ENCODE measurements at regions not wholly inside any gene's neighbourhood (a gene's known extent, or its start where the extent isn't known, plus 50 kb on each side); places are given as distances from the start of the nearest gene placed in this dataset.

GRCh38 chr11:116100016-116100415 is 595.8 kb upstream of the CADM1 start:
- no peak overlapping the region for H3K4me3 ChIP-seq (replicated peaks; ENCODE audit: low read depth, low read length)
- DNase-seq (ENCODE audit: extremely low read depth, low read depth) = no peak
- TF ChIP-seq, protein P1, sequence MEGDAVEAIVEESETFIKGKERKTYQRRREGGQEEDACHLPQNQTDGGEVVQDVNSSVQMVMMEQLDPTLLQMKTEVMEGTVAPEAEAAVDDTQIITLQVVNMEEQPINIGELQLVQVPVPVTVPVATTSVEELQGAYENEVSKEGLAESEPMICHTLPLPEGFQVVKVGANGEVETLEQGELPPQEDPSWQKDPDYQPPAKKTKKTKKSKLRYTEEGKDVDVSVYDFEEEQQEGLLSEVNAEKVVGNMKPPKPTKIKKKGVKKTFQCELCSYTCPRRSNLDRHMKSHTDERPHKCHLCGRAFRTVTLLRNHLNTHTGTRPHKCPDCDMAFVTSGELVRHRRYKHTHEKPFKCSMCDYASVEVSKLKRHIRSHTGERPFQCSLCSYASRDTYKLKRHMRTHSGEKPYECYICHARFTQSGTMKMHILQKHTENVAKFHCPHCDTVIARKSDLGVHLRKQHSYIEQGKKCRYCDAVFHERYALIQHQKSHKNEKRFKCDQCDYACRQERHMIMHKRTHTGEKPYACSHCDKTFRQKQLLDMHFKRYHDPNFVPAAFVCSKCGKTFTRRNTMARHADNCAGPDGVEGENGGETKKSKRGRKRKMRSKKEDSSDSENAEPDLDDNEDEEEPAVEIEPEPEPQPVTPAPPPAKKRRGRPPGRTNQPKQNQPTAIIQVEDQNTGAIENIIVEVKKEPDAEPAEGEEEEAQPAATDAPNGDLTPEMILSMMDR (IDR thresholded peaks at IDR 0.05; ENCODE audit: low read depth, low read length, missing control alignments) = no peak

- H3K4me3 ChIP-seq (replicated peaks; ENCODE audit: low read depth, low read length) = no peak overlapping the region
- no peak for DNase-seq (ENCODE audit: extremely low read depth, low read depth)
- TF ChIP-seq, protein P1 (IDR thresholded peaks at IDR 0.05; ENCODE audit: low read depth, low read length, missing control alignments) = no peak
Observed at GRCh38 chr11:116099541-116099940, 595.3 kb upstream of the CADM1 start.

DNA sequence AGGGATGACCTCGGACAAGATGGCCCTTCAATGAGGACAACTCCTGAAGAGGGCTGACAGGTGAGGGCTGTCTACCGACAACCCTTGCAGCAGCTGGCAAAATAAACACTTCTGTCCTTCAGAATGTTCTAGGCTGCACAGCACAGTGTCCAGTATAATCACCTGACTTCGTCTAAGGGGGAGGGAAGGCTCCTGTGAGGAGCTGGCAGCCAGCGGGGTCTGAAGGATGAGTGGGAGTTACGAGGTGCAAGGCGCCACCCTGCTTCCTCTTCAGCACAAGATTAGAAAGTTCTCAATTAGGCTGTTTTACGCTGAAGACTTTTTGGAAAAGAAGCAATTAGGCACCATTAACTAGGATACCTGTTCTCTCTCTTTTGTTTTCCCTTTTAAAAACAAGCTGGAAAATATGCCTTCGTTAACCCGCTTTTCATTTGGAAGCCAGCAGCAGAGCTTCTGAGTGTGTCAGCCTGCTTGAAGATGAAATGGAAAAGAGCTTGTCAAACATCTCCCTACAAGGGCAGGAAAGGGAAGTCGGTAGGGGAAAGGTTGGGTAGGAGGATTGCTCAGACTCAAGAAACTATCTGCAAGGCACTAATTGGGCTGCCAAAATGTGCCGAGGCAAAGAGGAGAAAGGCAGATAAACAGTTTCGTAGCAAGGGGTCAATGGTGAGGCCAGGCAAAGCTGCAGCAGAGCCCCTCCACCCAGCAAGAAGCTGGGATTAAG is 592.2 kb upstream of the CADM1 start:
- DNase-seq (ENCODE audit: extremely low read depth, low read depth) = no peak
- no peak overlapping the region for H3K4me3 ChIP-seq (replicated peaks; ENCODE audit: low read depth, low read length)

DNA sequence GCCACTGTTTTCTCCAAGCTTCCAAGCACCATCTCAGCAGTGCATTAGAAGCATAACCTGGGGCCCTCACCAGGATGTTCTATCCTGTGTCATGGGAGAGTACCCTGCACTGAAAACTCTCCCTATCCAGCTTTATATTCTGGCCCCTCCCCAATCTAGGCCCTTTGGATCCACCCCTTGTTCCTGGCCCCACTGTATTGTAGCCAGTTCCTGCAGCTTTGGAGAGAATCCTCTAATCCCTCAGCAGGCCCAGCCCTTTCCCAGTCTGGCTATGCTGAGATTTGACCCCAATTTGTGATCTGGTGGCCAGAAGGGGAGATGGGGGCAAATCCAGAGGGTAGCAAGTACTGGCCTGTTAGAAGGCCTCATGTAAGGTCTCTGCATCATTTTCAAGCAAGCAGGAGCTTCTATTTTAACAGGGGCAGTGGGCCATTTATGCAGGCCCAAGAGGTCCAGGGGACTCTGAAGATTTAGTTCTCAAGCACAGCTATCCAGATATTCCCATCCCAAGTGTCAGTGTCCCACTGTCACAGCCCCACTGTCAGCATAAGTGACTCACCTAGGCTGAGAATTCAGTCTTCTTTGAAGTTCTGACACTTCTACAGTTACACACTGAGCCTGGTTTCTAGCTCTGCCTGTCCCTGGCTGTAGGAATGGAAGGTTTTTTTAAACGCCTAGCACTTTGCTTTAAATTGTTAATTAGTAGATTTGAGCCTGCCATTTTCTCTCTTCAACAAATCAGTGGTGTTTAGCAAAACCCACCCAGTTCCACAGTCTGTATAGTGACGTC is 589.5 kb upstream of the CADM1 start:
- TF ChIP-seq, protein P1 (IDR thresholded peaks at IDR 0.05; ENCODE audit: low read depth, low read length, missing control alignments) = no peak
- DNase-seq (ENCODE audit: extremely low read depth, low read depth) = no peak
- no peak overlapping the region for H3K4me3 ChIP-seq (replicated peaks; ENCODE audit: low read depth, low read length)

More for the DNA sequence above, 592.2 kb upstream of the CADM1 start:
- TF ChIP-seq, protein P1 (IDR thresholded peaks at IDR 0.05; ENCODE audit: low read depth, low read length, missing control alignments) = no peak

DNA sequence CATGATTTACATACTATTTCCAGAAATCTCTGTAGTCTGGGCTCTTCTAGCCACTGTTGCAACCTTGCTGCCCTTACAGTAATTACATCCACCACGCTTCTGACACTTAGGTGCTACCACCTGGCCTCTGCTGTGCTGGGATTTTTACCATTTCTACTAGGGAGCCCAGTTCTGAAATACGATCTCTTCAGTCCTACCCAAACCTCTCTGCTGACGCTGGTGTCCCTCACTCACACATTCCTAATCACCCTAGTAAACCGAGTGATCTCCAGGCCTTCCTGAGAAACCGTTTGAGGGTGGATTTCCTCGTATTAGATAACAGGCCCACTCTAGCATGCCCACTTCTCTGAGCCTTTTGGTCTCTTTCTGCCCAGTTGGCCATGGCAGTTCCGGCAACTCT is 588.9 kb upstream of the CADM1 start:
- no peak overlapping the region for H3K4me3 ChIP-seq (replicated peaks; ENCODE audit: low read depth, low read length)
- DNase-seq (ENCODE audit: extremely low read depth, low read depth) = no peak
- TF ChIP-seq, protein P1 (IDR thresholded peaks at IDR 0.05; ENCODE audit: low read depth, low read length, missing control alignments) = no peak

GRCh38 chr11:116086426-116086825 is 582.2 kb upstream of the CADM1 start:
- DNase-seq (ENCODE audit: extremely low read depth, low read depth) = no peak
- TF ChIP-seq, protein P1 (IDR thresholded peaks at IDR 0.05; ENCODE audit: low read depth, low read length, missing control alignments) = no peak
- H3K4me3 ChIP-seq (replicated peaks; ENCODE audit: low read depth, low read length) = no peak overlapping the region
